Right lobe of liver (tissue), 6 donors: ENCODE measurements at regions not wholly inside any gene's neighbourhood (a gene's known extent, or its start where the extent isn't known, plus 50 kb on each side); places are given as distances from the start of the nearest gene placed in this dataset.
A peak's percentile ranks its signal among the peaks of the same experiment; 100 is the strongest.

Experiments
- ATAC-seq, 4 donors: fragments of 200-7000 bp; cut with Tn5 transposase; one replicate each; pipeline ENCODE4 v1.9.1; 2020; ENCODE audit warnings: mild to moderate bottlenecking in 4 of 4, moderate library complexity in 4 of 4
- DNase-seq, 3 donors: peaks; one replicate each; pipeline ENCODE4 v3.0.0-alpha.2; 2020
- H3K27ac ChIP-seq, 3 donors: fragments of 200-600 bp; one replicate each; pipeline ENCODE4 v1.8.0; 2022
- H3K27me3 ChIP-seq, 2 donors: fragments of 200-600 bp; one replicate each; pipeline ENCODE4 v1.8.0; 2022
- H3K36me3 ChIP-seq, 4 donors: fragments of 200-600 bp; sonication (generic) in 1 of 4; one replicate each; pipeline versions ENCODE4 v1.5.1 to v1.8.0; 2017 to 2022; ENCODE audit warnings: control low read depth in 1 of 4
- H3K4me1 ChIP-seq, 4 donors: fragments of 200-600 bp; sonication (generic) in 1 of 4; one replicate each; pipeline versions ENCODE4 v1.5.1 to v1.8.0; 2017 to 2022; ENCODE audit warnings: control low read depth in 1 of 4
- H3K4me3 ChIP-seq, 3 donors: fragments of 200-600 bp; one replicate each; pipeline ENCODE4 v1.8.0; 2022
- H3K9me3 ChIP-seq, 4 donors: fragments of 200-600 bp; sonication (generic) in 1 of 4; one replicate each; pipeline versions ENCODE4 v1.5.1 to v1.8.0; 2017 to 2022; ENCODE audit warnings: control low read depth in 1 of 4
- POLR2A ChIP-seq: fragments of 450-650 bp; IDR thresholded peaks from one replicate; pipeline ENCODE4 v1.6.1; 2017; ENCODE audit warnings: antibody characterized with exemption, mild to moderate bottlenecking
- WGBS: methylation state at CpG from one replicate; pipeline ENCODE4 v1.1.6; 2018; ENCODE audit warnings: low coverage, low lambda C conversion rate; ENCODE audit not compliant: insufficient coverage; ENCODE audit errors: missing lambda C conversion rate; 5-methylcytosine and 5-hydroxymethylcytosine counted together
- intact Hi-C, 2 donors: fragments of 100-400 bp; cut with DNase I; formaldehyde crosslinking; loops; one replicate each; pipeline versions ENCODE4 v1.11.2 to v1.14.1; 2022
- TF ChIP-seq, protein P1 (sequence below), 4 donors: fragments of 200-600 bp in 3 of 4; fragments of 450-650 bp in 1 of 4; IDR thresholded peaks; one replicate each; pipeline versions ENCODE4 v1.5.1 to v1.8.0; 2016 to 2022; ENCODE audit warnings: antibody characterized with exemption in 4 of 4, mild to moderate bottlenecking in 2 of 4
- donor health status: DM: no; HTN: yes; CAD: no.
- donor health status: DM: no; HTN: no; CAD: no.
- donor health status: DM: no; HTN: no; CAD: no.
- donor health status: DM: no; HTN: yes; CAD: no.
- donor health status: DM: no; HTN: yes; CAD: no.

DNA sequence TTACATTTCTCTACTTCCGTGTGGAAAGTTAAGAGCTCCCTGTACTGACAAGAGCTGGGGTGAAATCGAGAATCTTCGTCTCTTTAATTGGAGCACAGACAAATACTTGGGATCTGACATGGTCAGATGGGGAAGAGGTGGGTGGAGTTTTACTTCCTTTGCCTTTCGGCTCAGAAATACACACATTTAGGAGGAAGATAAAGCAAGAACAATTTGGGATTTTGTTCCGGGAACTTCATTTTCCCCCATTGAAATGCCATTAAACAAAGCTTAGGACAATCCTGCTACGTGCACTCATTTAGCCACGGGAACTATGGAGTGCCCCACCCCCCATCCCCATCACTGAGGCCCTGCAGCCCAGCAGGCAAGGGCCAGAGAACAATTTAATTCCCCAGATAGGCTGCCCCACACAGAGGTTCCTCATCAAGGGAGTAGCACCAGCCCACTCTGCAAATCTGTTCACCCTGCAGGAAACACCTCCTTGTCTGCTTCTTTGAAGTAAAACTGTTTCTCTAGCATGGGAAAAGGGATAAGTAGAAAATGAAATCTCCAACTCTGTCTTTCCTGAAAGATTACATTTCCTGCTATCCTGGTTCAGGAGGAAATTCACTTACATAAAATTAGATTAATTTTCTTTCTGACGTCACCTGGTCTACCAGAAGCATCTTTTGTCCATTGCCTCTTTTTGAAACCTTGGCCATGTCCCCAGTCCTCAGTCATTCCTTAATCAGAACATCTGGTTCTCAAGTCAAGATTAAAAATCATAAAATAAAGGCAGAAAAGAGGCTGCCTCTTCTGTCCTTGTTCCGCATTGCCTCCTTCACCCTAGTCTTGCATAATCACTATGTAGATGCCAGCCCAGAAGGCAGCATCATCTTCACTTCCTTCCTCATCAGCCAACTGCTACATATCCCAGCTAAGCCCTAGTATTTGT lies 206.4 kb downstream of the ENC1 start:
- Histone ChIP-seq H3K9me3 (no peaks in the 10 kb centered on the region), H3K27ac (no peak overlapping the region), H3K4me3 (no peak overlapping the region), H3K27me3 (no peaks in the 10 kb centered on the region), H3K4me1 (peaks cover 0 to 11% (median 0%) of the 10 kb centered on the region in 4 donors), H3K36me3 (no peaks in the 10 kb centered on the region)
- TF ChIP-seq POLR2A: no peak
- TF ChIP-seq, protein P1, sequence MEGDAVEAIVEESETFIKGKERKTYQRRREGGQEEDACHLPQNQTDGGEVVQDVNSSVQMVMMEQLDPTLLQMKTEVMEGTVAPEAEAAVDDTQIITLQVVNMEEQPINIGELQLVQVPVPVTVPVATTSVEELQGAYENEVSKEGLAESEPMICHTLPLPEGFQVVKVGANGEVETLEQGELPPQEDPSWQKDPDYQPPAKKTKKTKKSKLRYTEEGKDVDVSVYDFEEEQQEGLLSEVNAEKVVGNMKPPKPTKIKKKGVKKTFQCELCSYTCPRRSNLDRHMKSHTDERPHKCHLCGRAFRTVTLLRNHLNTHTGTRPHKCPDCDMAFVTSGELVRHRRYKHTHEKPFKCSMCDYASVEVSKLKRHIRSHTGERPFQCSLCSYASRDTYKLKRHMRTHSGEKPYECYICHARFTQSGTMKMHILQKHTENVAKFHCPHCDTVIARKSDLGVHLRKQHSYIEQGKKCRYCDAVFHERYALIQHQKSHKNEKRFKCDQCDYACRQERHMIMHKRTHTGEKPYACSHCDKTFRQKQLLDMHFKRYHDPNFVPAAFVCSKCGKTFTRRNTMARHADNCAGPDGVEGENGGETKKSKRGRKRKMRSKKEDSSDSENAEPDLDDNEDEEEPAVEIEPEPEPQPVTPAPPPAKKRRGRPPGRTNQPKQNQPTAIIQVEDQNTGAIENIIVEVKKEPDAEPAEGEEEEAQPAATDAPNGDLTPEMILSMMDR (IDR thresholded peaks at IDR 0.05): no peak
- intact Hi-C loops: no loop called here
- no peak for DNase-seq
- peak; percentile 33 to 44 (median 36) for ATAC-seq
- 29% methylated on average over 9 of the region's 9 CpGs for WGBS

DNA sequence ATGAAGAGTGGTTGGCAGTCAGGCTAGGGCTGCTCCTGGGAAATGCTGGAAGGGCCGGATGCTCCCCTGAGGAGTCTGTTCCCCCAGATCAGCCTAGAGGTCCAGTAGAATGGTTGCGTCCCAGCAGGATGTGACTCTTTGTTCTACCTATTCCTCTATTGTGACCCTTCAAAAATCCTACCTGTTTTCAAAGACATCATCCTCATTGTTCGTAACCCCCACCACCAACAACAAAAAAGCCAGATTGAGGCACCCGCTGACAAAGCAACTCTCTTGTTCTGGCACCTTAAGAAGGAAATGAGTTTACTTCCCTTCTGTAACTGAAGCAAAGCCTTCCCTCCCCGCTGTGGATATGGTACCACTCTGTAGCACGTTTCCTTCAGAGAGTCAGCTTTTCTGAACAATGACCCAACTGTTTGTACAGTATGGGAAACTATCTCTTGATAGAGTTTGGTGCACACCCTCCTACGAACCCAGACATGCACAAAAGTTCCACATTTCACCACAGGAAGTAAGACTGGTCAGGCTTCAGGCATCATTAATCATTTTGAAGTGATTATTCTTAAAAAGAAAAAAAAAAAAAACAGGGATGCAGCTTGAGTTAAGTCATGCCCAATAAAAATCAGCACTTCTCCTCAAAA lies 207.2 kb downstream of the ENC1 start:
- DNase-seq: no peak
- 26% methylated on average over 6 of the region's 7 CpGs for WGBS
- no peak overlapping the region for H3K4me3 ChIP-seq

GRCh38 chr5:74432721-74433120 lies 207.8 kb downstream of the ENC1 start:
- 51% methylated on average over 3 of the region's 4 CpGs for WGBS
- no peak for DNase-seq
- H3K4me1 ChIP-seq: peaks cover 0 to 11% (median 0%) of the 10 kb centered on the region in 4 donors

More for the DNA sequence above, 207.2 kb downstream of the ENC1 start:
- Histone ChIP-seq H3K36me3 (no peaks in the 10 kb centered on the region), H3K27ac (no peak overlapping the region), H3K4me1 (peaks cover 0 to 11% (median 0%) of the 10 kb centered on the region in 4 donors), H3K9me3 (no peaks in the 10 kb centered on the region), H3K27me3 (no peaks in the 10 kb centered on the region)
- intact Hi-C loops: no loop called here
- ATAC-seq: peak; percentile 60 to 81 (median 71)
- TF ChIP-seq POLR2A: no peak
- TF ChIP-seq, protein P1 (IDR thresholded peaks at IDR 0.05): no peak

DNA sequence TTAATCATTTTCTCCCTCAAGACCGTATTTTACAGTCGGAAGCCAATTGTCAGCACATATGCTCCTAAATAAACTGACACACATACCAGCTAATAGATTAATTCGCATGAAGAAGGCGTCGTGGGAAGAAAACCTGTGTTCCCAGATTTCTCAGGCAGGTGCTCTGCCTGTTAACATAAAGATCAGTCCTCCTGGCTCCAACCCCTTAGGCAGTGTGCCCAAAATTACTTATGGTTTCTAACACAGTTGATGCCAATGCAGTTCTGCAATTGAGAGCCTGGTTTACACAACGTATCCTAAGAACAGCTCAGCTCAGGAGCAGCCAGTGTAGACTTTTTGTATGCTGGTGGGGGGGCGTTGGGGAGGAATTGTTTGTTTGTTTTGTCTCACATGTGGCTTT lies 208.3 kb downstream of the ENC1 start:
- no peak for TF ChIP-seq POLR2A
- Histone ChIP-seq H3K4me3 (no peak overlapping the region), H3K36me3 (no peaks in the 10 kb centered on the region), H3K27me3 (no peaks in the 10 kb centered on the region), H3K9me3 (no peaks in the 10 kb centered on the region), H3K4me1 (peaks cover 0 to 11% (median 0%) of the 10 kb centered on the region in 4 donors), H3K27ac (no peak overlapping the region)
- DNase-seq (no peak), ATAC-seq (peak; percentile 14 to 72 (median 54))
- intact Hi-C loops: no loop called here
- WGBS: 55% methylated on average over 7 of the region's 7 CpGs

More at GRCh38 chr5:74432721-74433120, 207.8 kb downstream of the ENC1 start:
- H3K9me3 ChIP-seq: no peaks in the 10 kb centered on the region
- H3K4me3 ChIP-seq: no peak overlapping the region
- no peaks in the 10 kb centered on the region for H3K36me3 ChIP-seq
- intact Hi-C loops: no loop called here
- no peak for ATAC-seq
- H3K27me3 ChIP-seq: no peaks in the 10 kb centered on the region
- no peak overlapping the region for H3K27ac ChIP-seq
- TF ChIP-seq, protein P1 (IDR thresholded peaks at IDR 0.05): no peak
- no peak for TF ChIP-seq POLR2A

DNA sequence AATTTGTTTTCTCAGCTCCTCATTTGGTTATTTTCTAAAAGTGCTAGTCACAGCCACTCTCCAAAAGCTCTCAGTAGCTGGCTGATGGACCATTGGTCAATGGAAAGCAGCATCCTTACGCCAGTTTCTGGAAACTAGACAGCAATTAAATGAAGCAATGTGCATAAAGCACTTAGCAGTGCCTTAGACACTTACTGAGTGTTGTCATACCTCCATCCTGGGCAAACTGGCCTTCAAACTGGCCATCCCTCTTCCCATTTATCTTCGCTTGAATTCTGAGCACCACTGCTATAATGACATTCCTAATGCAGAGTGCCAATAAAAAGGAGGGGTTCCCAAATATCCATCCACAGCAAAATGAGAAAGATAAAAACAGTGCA lies 209.2 kb downstream of the ENC1 start:
- Histone ChIP-seq H3K4me3 (no peak overlapping the region), H3K27ac (no peak overlapping the region), H3K36me3 (no peaks in the 10 kb centered on the region), H3K4me1 (peaks cover 0 to 11% (median 0%) of the 10 kb centered on the region in 4 donors), H3K27me3 (no peaks in the 10 kb centered on the region), H3K9me3 (no peaks in the 10 kb centered on the region)
- intact Hi-C loops: no loop called here
- DNase-seq (no peak), ATAC-seq (no peak)
- TF ChIP-seq, protein P1 (IDR thresholded peaks at IDR 0.05): no peak
- TF ChIP-seq POLR2A: no peak
- 93% methylated on average over 2 of the region's 2 CpGs for WGBS
